ENCODE measurements at regions not wholly inside any gene's neighbourhood (a gene's known extent, or its start where the extent isn't known, plus 50 kb on each side); places are given as distances from the start of the nearest gene placed in this dataset.

DNA sequence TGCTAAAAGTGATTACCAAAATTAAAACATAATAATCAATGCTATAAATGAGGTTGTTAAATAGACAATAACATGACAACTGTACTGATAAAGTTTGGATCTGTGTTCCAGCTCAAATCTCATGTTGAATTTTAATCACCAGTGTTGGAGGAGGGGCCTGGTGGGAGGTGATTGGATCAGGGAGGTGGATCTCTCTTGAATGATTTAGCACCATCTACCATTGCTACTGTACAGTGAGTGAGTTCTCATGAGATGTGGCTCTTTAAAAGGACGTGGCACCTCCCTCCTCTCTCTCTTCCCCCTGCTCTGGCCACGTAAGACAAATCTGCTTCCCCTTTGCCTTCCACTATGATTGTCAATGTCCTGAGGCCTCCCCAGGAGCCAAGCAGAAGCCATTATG is 77.5 kb downstream of the HTR5A start:
- DNase-seq (ENCODE audit: low spot score): no peak
- no peaks in the 10 kb centered on the region for H3F3A ChIP-seq (replicated peaks; ENCODE audit: low read depth)
- no peaks in the 10 kb centered on the region for H3K36me3 ChIP-seq (ENCODE audit: insufficient read depth)
- H3K4me2 ChIP-seq: no peak overlapping the region
- H3K27me3 Mint-ChIP-seq (ENCODE audit: insufficient read depth, low read depth, poor library complexity): peaks cover 12% of the 10 kb centered on the region
- no peak for TF ChIP-seq ZNF114 (CRISPR knock-in tag; IDR thresholded peaks at IDR 0.05)
- TF ChIP-seq EZH2 (IDR thresholded peaks at IDR 0.05; ENCODE audit: low read depth, unreplicated experiment): no peak
- TF ChIP-seq NANOG (IDR thresholded peaks at IDR 0.05; ENCODE audit: borderline replicate concordance): no peak
- TF ChIP-seq ETS1 (IDR thresholded peaks at IDR 0.05): no peak
- no peak for TF ChIP-seq ZNF331 (CRISPR knock-in tag; IDR thresholded peaks at IDR 0.05; ENCODE audit: low read depth)
- TF ChIP-seq JUNB (IDR thresholded peaks at IDR 0.05; ENCODE audit: unreplicated experiment): no peak
- no peak for TF ChIP-seq REST (IDR thresholded peaks at IDR 0.05; ENCODE audit: unreplicated experiment)
- TF ChIP-seq STAT1 (IDR thresholded peaks at IDR 0.05; ENCODE audit: unreplicated experiment): no peak
- no peak for TF ChIP-seq CREB1 (CRISPR knock-in tag; IDR thresholded peaks at IDR 0.05; ENCODE audit: low read depth)
- TF ChIP-seq, protein P1, sequence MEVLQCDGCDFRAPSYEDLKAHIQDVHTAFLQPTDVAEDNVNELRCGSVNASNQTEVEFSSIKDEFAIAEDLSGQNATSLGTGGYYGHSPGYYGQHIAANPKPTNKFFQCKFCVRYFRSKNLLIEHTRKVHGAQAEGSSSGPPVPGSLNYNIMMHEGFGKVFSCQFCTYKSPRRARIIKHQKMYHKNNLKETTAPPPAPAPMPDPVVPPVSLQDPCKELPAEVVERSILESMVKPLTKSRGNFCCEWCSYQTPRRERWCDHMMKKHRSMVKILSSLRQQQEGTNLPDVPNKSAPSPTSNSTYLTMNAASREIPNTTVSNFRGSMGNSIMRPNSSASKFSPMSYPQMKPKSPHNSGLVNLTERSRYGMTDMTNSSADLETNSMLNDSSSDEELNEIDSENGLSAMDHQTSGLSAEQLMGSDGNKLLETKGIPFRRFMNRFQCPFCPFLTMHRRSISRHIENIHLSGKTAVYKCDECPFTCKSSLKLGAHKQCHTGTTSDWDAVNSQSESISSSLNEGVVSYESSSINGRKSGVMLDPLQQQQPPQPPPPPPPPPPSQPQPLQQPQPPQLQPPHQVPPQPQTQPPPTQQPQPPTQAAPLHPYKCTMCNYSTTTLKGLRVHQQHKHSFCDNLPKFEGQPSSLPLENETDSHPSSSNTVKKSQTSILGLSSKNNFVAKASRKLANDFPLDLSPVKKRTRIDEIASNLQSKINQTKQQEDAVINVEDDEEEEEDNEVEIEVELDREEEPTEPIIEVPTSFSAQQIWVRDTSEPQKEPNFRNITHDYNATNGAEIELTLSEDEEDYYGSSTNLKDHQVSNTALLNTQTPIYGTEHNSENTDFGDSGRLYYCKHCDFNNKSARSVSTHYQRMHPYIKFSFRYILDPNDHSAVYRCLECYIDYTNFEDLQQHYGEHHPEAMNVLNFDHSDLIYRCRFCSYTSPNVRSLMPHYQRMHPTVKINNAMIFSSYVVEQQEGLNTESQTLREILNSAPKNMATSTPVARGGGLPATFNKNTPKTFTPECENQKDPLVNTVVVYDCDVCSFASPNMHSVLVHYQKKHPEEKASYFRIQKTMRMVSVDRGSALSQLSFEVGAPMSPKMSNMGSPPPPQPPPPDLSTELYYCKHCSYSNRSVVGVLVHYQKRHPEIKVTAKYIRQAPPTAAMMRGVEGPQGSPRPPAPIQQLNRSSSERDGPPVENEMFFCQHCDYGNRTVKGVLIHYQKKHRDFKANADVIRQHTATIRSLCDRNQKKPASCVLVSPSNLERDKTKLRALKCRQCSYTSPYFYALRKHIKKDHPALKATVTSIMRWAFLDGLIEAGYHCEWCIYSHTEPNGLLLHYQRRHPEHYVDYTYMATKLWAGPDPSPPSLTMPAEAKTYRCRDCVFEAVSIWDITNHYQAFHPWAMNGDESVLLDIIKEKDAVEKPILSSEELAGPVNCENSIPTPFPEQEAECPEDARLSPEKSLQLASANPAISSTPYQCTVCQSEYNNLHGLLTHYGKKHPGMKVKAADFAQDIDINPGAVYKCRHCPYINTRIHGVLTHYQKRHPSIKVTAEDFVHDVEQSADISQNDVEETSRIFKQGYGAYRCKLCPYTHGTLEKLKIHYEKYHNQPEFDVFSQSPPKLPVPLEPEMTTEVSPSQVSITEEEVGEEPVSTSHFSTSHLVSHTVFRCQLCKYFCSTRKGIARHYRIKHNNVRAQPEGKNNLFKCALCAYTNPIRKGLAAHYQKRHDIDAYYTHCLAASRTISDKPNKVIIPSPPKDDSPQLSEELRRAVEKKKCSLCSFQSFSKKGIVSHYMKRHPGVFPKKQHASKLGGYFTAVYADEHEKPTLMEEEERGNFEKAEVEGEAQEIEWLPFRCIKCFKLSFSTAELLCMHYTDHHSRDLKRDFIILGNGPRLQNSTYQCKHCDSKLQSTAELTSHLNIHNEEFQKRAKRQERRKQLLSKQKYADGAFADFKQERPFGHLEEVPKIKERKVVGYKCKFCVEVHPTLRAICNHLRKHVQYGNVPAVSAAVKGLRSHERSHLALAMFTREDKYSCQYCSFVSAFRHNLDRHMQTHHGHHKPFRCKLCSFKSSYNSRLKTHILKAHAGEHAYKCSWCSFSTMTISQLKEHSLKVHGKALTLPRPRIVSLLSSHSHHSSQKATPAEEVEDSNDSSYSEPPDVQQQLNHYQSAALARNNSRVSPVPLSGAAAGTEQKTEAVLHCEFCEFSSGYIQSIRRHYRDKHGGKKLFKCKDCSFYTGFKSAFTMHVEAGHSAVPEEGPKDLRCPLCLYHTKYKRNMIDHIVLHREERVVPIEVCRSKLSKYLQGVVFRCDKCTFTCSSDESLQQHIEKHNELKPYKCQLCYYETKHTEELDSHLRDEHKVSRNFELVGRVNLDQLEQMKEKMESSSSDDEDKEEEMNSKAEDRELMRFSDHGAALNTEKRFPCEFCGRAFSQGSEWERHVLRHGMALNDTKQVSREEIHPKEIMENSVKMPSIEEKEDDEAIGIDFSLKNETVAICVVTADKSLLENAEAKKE (CRISPR knock-in tag; IDR thresholded peaks at IDR 0.05): no peak
- TF ChIP-seq POLR2AphosphoS5 (IDR thresholded peaks at IDR 0.05; ENCODE audit: low read depth): no peak
- no peak for TF ChIP-seq EZH2phosphoT487 (IDR thresholded peaks at IDR 0.05; ENCODE audit: unreplicated experiment)
- TF ChIP-seq, protein P2, sequence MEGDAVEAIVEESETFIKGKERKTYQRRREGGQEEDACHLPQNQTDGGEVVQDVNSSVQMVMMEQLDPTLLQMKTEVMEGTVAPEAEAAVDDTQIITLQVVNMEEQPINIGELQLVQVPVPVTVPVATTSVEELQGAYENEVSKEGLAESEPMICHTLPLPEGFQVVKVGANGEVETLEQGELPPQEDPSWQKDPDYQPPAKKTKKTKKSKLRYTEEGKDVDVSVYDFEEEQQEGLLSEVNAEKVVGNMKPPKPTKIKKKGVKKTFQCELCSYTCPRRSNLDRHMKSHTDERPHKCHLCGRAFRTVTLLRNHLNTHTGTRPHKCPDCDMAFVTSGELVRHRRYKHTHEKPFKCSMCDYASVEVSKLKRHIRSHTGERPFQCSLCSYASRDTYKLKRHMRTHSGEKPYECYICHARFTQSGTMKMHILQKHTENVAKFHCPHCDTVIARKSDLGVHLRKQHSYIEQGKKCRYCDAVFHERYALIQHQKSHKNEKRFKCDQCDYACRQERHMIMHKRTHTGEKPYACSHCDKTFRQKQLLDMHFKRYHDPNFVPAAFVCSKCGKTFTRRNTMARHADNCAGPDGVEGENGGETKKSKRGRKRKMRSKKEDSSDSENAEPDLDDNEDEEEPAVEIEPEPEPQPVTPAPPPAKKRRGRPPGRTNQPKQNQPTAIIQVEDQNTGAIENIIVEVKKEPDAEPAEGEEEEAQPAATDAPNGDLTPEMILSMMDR (conservative IDR thresholded peaks at IDR 0.05; ENCODE audit: low read depth in 2 of 2): no peak
- no peak overlapping the region for H3K27ac Mint-ChIP-seq
- H3K4me1 ChIP-seq (ENCODE audit: insufficient read depth): no peaks in the 10 kb centered on the region
- H3K4me1 Mint-ChIP-seq: peaks cover 9% of the 10 kb centered on the region
- 0 out of 2 replicates have a peak overlapping the region, but pooled peaks have one; percentile 32 for H2AFZ ChIP-seq
- H3K27ac ChIP-seq (ENCODE audit: low read depth): no peak overlapping the region
- no peak for ATAC-seq
- no peak overlapping the region for H3K4me3 Mint-ChIP-seq
- H3K36me3 Mint-ChIP-seq (ENCODE audit: low read depth): peaks cover 19% of the 10 kb centered on the region
- no peaks in the 10 kb centered on the region for H4K20me1 ChIP-seq (replicated peaks; ENCODE audit: insufficient read depth)
- H3K79me2 ChIP-seq (replicated peaks; ENCODE audit: insufficient read depth): no peaks in the 10 kb centered on the region
- H3K9me2 ChIP-seq (ENCODE audit: insufficient read depth): no peaks in the 10 kb centered on the region
- H3K9me3 Mint-ChIP-seq: peaks cover 25% of the 10 kb centered on the region
- H3K27me3 ChIP-seq (ENCODE audit: insufficient read depth): no peaks in the 10 kb centered on the region
- H3K4me3 ChIP-seq: no peak overlapping the region

Measured in GM23338 (cell line).